Neuronal stem cell (in vitro differentiated cells): ENCODE measurements at regions not wholly inside any gene's neighbourhood (a gene's known extent, or its start where the extent isn't known, plus 50 kb on each side); places are given as distances from the start of the nearest gene placed in this dataset.

Experiments used
- DNase-seq: peaks from one replicate; pipeline ENCODE4 v3.0.0-alpha.2; 2013; ENCODE audit warnings: low spot score
- H2AFZ ChIP-seq: one replicate; pipeline ENCODE4 v1.6.1; 2013; ENCODE audit warnings: mild to moderate bottlenecking, low read length, inconsistent platforms
- H2AK5ac ChIP-seq: 2 replicates; pipeline ENCODE4 v1.6.1; 2013; ENCODE audit warnings: low read depth, mild to moderate bottlenecking, inconsistent platforms, low read length, moderate library complexity, mixed read lengths
- H2BK120ac ChIP-seq: 2 replicates; pipeline ENCODE4 v1.6.1; 2013; ENCODE audit warnings: low read depth, mild to moderate bottlenecking, inconsistent platforms, low read length, moderate library complexity, mixed read lengths
- H2BK12ac ChIP-seq: one replicate; pipeline ENCODE4 v1.6.1; 2013; ENCODE audit warnings: low read length, inconsistent platforms
- H2BK15ac ChIP-seq: 2 replicates; pipeline ENCODE4 v1.6.1; 2013; ENCODE audit warnings: mild to moderate bottlenecking, low read length, inconsistent platforms, mixed read lengths
- H2BK5ac ChIP-seq: one replicate; pipeline ENCODE4 v1.6.1; 2013; ENCODE audit warnings: inconsistent platforms, mild to moderate bottlenecking, low read length, moderate library complexity
- H3K14ac ChIP-seq: one replicate; pipeline ENCODE4 v1.6.1; 2013; ENCODE audit warnings: low read length, inconsistent platforms
- H3K18ac ChIP-seq: 2 replicates; pipeline ENCODE4 v1.6.1; 2013; ENCODE audit warnings: low read length, inconsistent platforms
- H3K23ac ChIP-seq: 2 replicates; pipeline ENCODE4 v1.6.1; 2013; ENCODE audit warnings: low read depth, mild to moderate bottlenecking, mixed read lengths, low read length, inconsistent platforms; ENCODE audit not compliant: poor library complexity
- H3K27ac ChIP-seq: replicated peaks from 3 replicates; pipeline ENCODE4 v1.5.1; 2013; ENCODE audit warnings: low read length, inconsistent platforms
- H3K27me3 ChIP-seq, 3 experiments: 2 replicates each; pipeline ENCODE4 v1.6.1; 2013; ENCODE audit warnings: low read length in 3 of 3, mild to moderate bottlenecking in 2 of 3, inconsistent platforms in 1 of 3, low read depth in 1 of 3, mixed read lengths in 1 of 3, moderate library complexity in 1 of 3; ENCODE audit not compliant: control insufficient read depth in 3 of 3, insufficient read depth in 3 of 3
- H3K36me3 ChIP-seq, 2 donors: replicated peaks in 1 of 2; 2 replicates each; pipeline ENCODE4 v1.6.1; 2013; ENCODE audit warnings: low read length in 2 of 2; ENCODE audit not compliant: control insufficient read depth in 2 of 2, insufficient read depth in 2 of 2
- H3K4ac ChIP-seq: 2 replicates; pipeline ENCODE4 v1.6.1; 2013; ENCODE audit warnings: inconsistent platforms, mild to moderate bottlenecking, low read length, moderate library complexity
- H3K4me1 ChIP-seq, 2 donors: 1 replicate in 1 of 2; 2 replicates in 1 of 2; pipeline ENCODE4 v1.6.1; 2013; ENCODE audit warnings: low read length in 2 of 2, low read depth in 1 of 2; ENCODE audit not compliant: control insufficient read depth in 2 of 2, insufficient read depth in 1 of 2
- H3K4me2 ChIP-seq: one replicate; pipeline ENCODE4 v1.6.1; 2013; ENCODE audit warnings: mild to moderate bottlenecking, low read length, inconsistent platforms; ENCODE audit not compliant: insufficient read depth, poor library complexity, severe bottlenecking
- H3K4me3 ChIP-seq, 2 donors: 2 replicates each; pipeline ENCODE4 v1.5.1; 2013; ENCODE audit warnings: low read length in 2 of 2, mild to moderate bottlenecking in 2 of 2, inconsistent platforms in 1 of 2, moderate library complexity in 1 of 2
- H3K79me1 ChIP-seq: one replicate; pipeline ENCODE4 v1.6.1; 2013; ENCODE audit warnings: low read depth, mild to moderate bottlenecking, inconsistent platforms, low read length, moderate library complexity
- H3K9ac ChIP-seq: one replicate; pipeline ENCODE4 v1.6.1; 2013; ENCODE audit warnings: mild to moderate bottlenecking, low read depth, low read length, inconsistent platforms; ENCODE audit not compliant: poor library complexity
- H3K9me3 ChIP-seq, 2 donors: replicated peaks in 1 of 2; 2 replicates each; pipeline versions ENCODE3 to v1.6.1; 2013; ENCODE audit warnings: low read length in 2 of 2, mild to moderate bottlenecking in 2 of 2, inconsistent platforms in 1 of 2, low read depth in 1 of 2, mixed read lengths in 1 of 2, moderate library complexity in 1 of 2; ENCODE audit not compliant: control insufficient read depth in 2 of 2, insufficient read depth in 1 of 2
- H4K8ac ChIP-seq: one replicate; pipeline ENCODE4 v1.6.1; 2013; ENCODE audit warnings: low read depth, mild to moderate bottlenecking, inconsistent platforms, low read length, moderate library complexity
- H4K91ac ChIP-seq: one replicate; pipeline ENCODE4 v1.6.1; 2013; ENCODE audit warnings: low read length, low read depth, mild to moderate bottlenecking, inconsistent platforms; ENCODE audit not compliant: poor library complexity
- WGBS, 2 donors: extraction: QIAGEN DNeasy Blood & Tissue Kit; methylation state at CpG; one replicate each; pipeline ENCODE4 v1.1.7; 2013; ENCODE audit warnings: missing lambda C conversion rate in 2 of 2, mixed read lengths in 1 of 2; ENCODE audit not compliant: insufficient read length in 2 of 2, insufficient replicate concordance in 1 of 2; ENCODE audit errors: extremely low coverage in 2 of 2; 5-methylcytosine and 5-hydroxymethylcytosine counted together

- Histone ChIP-seq H3K14ac (no peak overlapping the region), H2AFZ (no peak overlapping the region), H3K27me3 (no peaks in the 10 kb centered on the region), H4K91ac (no peak overlapping the region), H3K9me3 (no peaks in the 10 kb centered on the region), H3K4me3 (no peak overlapping the region), H2BK120ac (no peak overlapping the region), H3K9ac (no peak overlapping the region), H3K36me3 (no peaks in the 10 kb centered on the region), H2BK5ac (no peak overlapping the region), H2BK12ac (no peak overlapping the region), H2AK5ac (no peak overlapping the region), H4K8ac (no peak overlapping the region), H3K4ac (no peak overlapping the region), H2BK15ac (no peak overlapping the region), H3K79me1 (no peaks in the 10 kb centered on the region), H3K18ac (no peak overlapping the region), H3K23ac (no peak overlapping the region), H3K4me2 (no peak overlapping the region), H3K4me1 (peaks cover 0 to 2% of the 10 kb centered on the region in 2 donors), H3K27ac (no peak overlapping the region)
- DNase-seq = no peak
- no CpG with 5 or more reads among the region's 1 CpG for WGBS, 2 donors
These were observed 115.3 kb upstream of the PRB2 start for GRCh38 chr12:11510671-11511070.

DNA sequence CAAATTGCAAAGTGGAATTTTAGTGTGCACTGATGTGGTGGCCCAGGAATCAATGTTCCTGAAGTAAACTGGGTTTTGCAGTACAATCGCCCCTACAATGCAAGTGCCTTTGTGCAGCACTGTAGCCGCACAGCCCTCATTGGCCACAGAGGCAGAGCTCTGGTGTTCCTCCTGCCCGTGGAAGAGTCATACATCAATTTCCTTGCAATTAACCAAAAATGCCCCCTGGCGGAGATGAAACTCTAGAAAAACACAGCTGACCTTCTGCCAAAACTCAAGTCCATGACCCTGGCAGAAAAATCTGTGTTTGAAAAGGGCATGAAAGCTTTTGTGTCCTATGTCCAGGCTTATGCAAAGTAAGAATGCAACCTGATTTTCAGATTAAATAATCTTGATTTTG, 117.9 kb upstream of the PRB2 start:
- H3K23ac ChIP-seq = no peak overlapping the region
- H4K91ac ChIP-seq = no peak overlapping the region
- no peak overlapping the region for H3K4me2 ChIP-seq
- H3K14ac ChIP-seq = no peak overlapping the region
- no peak overlapping the region for H2BK120ac ChIP-seq
- no peak overlapping the region for H2AK5ac ChIP-seq
- no peak overlapping the region for H2BK12ac ChIP-seq
- H3K27ac ChIP-seq = no peak overlapping the region
- WGBS, 2 donors = no CpG with 5 or more reads among the region's 4 CpGs
- no peak overlapping the region for H3K18ac ChIP-seq
- peaks cover 0 to 2% of the 10 kb centered on the region in 2 donors for H3K4me1 ChIP-seq
- no peaks in the 10 kb centered on the region for H3K36me3 ChIP-seq
- no peaks in the 10 kb centered on the region for H3K79me1 ChIP-seq
- H2AFZ ChIP-seq = no peak overlapping the region
- no peaks in the 10 kb centered on the region for H3K27me3 ChIP-seq
- no peaks in the 10 kb centered on the region for H3K9me3 ChIP-seq
- no peak for DNase-seq
- no peak overlapping the region for H2BK5ac ChIP-seq
- H2BK15ac ChIP-seq = no peak overlapping the region
- H3K9ac ChIP-seq = no peak overlapping the region
- no peak overlapping the region for H3K4ac ChIP-seq
- H3K4me3 ChIP-seq = no peak overlapping the region
- no peak overlapping the region for H4K8ac ChIP-seq

DNA sequence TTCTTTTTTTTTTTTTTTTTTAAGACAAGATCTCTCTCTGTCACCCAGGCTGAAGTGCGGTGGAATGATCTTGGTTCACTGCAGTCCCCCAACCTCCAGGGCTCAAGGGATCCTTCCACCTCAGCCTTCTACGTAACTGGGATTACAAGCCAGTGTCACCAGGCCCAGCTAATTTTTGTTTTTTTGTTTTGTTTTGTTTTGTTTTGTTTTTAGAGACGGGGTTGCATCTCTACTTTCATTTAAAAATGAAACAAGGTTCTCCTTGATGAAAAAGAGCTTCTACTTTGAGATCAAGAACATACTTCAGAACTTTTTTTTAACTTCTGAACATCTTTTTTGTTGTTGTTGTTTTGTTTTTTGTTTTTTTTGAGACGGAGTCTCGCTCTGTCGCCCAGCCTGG, 121.7 kb upstream of the PRB2 start:
- H3K4me3 ChIP-seq = no peak overlapping the region
- no peak overlapping the region for H3K27ac ChIP-seq
- H2AK5ac ChIP-seq = no peak overlapping the region
- H2BK120ac ChIP-seq = no peak overlapping the region
- H2BK12ac ChIP-seq = no peak overlapping the region
- no peaks in the 10 kb centered on the region for H3K9me3 ChIP-seq
- H3K14ac ChIP-seq = no peak overlapping the region
- H3K4me2 ChIP-seq = no peak overlapping the region
- no peak overlapping the region for H3K23ac ChIP-seq
- H2BK15ac ChIP-seq = no peak overlapping the region
- no peak overlapping the region for H2BK5ac ChIP-seq
- no peak overlapping the region for H3K18ac ChIP-seq
- H4K8ac ChIP-seq = no peak overlapping the region
- peaks cover 2% of the 10 kb centered on the region for H3K79me1 ChIP-seq
- no peak for DNase-seq
- no peaks in the 10 kb centered on the region for H3K36me3 ChIP-seq
- peaks cover 0 to 2% (median 0%) of the 10 kb centered on the region in 3 experiments for H3K27me3 ChIP-seq
- H3K9ac ChIP-seq = no peak overlapping the region
- H3K4me1 ChIP-seq = no peaks in the 10 kb centered on the region
- H2AFZ ChIP-seq = no peak overlapping the region
- no CpG with 5 or more reads among the region's 6 CpGs for WGBS, 2 donors
- H3K4ac ChIP-seq = no peak overlapping the region
- H4K91ac ChIP-seq = no peak overlapping the region

DNA sequence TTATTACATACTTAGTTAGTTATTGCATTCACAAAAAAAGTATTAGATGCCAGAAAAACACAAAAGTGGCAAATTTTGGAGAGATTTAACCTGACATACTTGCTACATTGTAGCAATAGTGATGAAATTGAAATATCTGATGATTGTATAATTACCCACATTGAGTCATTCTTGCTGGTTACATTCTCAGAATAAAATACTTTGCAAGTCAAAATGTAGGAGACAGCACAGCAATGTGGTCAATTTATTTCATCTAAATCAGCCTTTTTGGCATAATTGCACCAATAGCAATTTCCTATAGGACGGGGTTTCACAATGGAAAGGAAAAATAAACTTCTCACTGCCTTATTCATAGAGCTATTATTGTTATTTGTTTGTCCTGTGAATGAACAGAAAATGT, 125.0 kb upstream of the ETV6 start:
- H2BK15ac ChIP-seq = no peak overlapping the region
- H3K27me3 ChIP-seq = peaks cover 0 to 2% (median 0%) of the 10 kb centered on the region in 3 experiments
- no peak overlapping the region for H4K91ac ChIP-seq
- DNase-seq = no peak
- no peak overlapping the region for H2AFZ ChIP-seq
- no peak overlapping the region for H3K18ac ChIP-seq
- H3K79me1 ChIP-seq = peaks cover 2% of the 10 kb centered on the region
- no peak overlapping the region for H3K23ac ChIP-seq
- H4K8ac ChIP-seq = no peak overlapping the region
- no peak overlapping the region for H3K27ac ChIP-seq
- no peak overlapping the region for H3K4me3 ChIP-seq
- H3K4ac ChIP-seq = no peak overlapping the region
- H3K4me2 ChIP-seq = no peak overlapping the region
- no peak overlapping the region for H2BK5ac ChIP-seq
- WGBS, 2 donors = no CpG with 5 or more reads among the region's 1 CpG
- H2BK12ac ChIP-seq = no peak overlapping the region
- no peaks in the 10 kb centered on the region for H3K9me3 ChIP-seq
- H3K14ac ChIP-seq = no peak overlapping the region
- no peaks in the 10 kb centered on the region for H3K36me3 ChIP-seq
- no peak overlapping the region for H3K9ac ChIP-seq
- H2AK5ac ChIP-seq = no peak overlapping the region
- no peaks in the 10 kb centered on the region for H3K4me1 ChIP-seq
- H2BK120ac ChIP-seq = no peak overlapping the region
